Muscle of back (tissue), 3 donors: ENCODE measurements at regions not wholly inside any gene's neighbourhood (a gene's known extent, or its start where the extent isn't known, plus 50 kb on each side); places are given as distances from the start of the nearest gene placed in this dataset.

Experiments
- DNase-seq, 3 donors: peaks; one replicate each; pipeline versions ENCODE4 v3.0.0 to v3.0.0-alpha.2; 2013

- no peak for DNase-seq
Measured at GRCh38 chr5:128591598-128592455, 53.8 kb upstream of the FBN2 start.

- DNase-seq: peak in 2 of 3 donors; percentile 31 to 66
Measured at GRCh38 chr5:128596071-128596470, 58.0 kb upstream of the FBN2 start.

GRCh38 chr5:128597156-128597555 lies 59.1 kb upstream of the FBN2 start:
- no peak for DNase-seq

- DNase-seq: no peak
Measured at GRCh38 chr5:128613128-128613527, 75.1 kb upstream of the FBN2 start.

GRCh38 chr5:128613766-128614165 lies 75.7 kb upstream of the FBN2 start:
- DNase-seq: no peak

- no peak for DNase-seq
Measured at GRCh38 chr5:128615578-128615977, 77.5 kb upstream of the FBN2 start.

- peak in 2 of 3 donors; percentile 22 to 57 for DNase-seq
Measured at GRCh38 chr5:128626536-128627090, 88.6 kb upstream of the FBN2 start.

GRCh38 chr5:128627939-128628338 lies 89.9 kb upstream of the FBN2 start:
- no peak for DNase-seq

GRCh38 chr5:128629157-128629556 lies 91.1 kb upstream of the FBN2 start:
- no peak for DNase-seq

GRCh38 chr5:128630121-128630520 lies 92.1 kb upstream of the FBN2 start:
- DNase-seq: no peak

- DNase-seq: no peak
Measured at GRCh38 chr5:128631771-128632170, 93.7 kb upstream of the FBN2 start.

- DNase-seq: no peak
Measured at GRCh38 chr5:128632264-128632663, 94.2 kb upstream of the FBN2 start.

- DNase-seq: no peak
Measured at GRCh38 chr5:128633901-128634300, 95.9 kb upstream of the FBN2 start.

GRCh38 chr5:128635379-128635778 lies 97.3 kb upstream of the FBN2 start:
- no peak for DNase-seq

GRCh38 chr5:128636361-128636760 lies 98.3 kb upstream of the FBN2 start:
- peak in 1 of 3 donors; percentile 24 for DNase-seq

GRCh38 chr5:128637031-128637430 lies 99.0 kb upstream of the FBN2 start:
- peak in 2 of 3 donors; percentile 40 to 85 for DNase-seq

GRCh38 chr5:128641861-128642260 lies 103.8 kb upstream of the FBN2 start:
- DNase-seq: no peak

- peak in 1 of 3 donors; percentile 71 for DNase-seq
Measured at GRCh38 chr5:128644863-128645262, 106.8 kb upstream of the FBN2 start.

GRCh38 chr5:128645581-128645980 lies 107.5 kb upstream of the FBN2 start:
- DNase-seq: peak in 1 of 3 donors; percentile 46

- DNase-seq: no peak
Measured at GRCh38 chr5:128646176-128646575, 108.1 kb upstream of the FBN2 start.

GRCh38 chr5:128649192-128649591 lies 111.1 kb upstream of the FBN2 start:
- no peak for DNase-seq

- DNase-seq: no peak
Measured at GRCh38 chr5:128662997-128663396, 125.0 kb upstream of the FBN2 start.

- DNase-seq: no peak
Measured at GRCh38 chr5:128665747-128666355, 127.8 kb upstream of the FBN2 start.
